Ishikawa (cell line): ENCODE measurements at regions not wholly inside any gene's neighbourhood (a gene's known extent, or its start where the extent isn't known, plus 50 kb on each side); places are given as distances from the start of the nearest gene placed in this dataset.

ENCODE experiments used
- CEBPB ChIP-seq: IDR thresholded peaks from 2 replicates; pipeline ENCODE4 v1.6.1; 2012
- CREB1 ChIP-seq: IDR thresholded peaks from 2 replicates; pipeline ENCODE4 v1.6.1; 2012; ENCODE audit warnings: low read depth
- EGR1 ChIP-seq: IDR thresholded peaks from 2 replicates; pipeline ENCODE4 v1.6.1; 2012
- EP300 ChIP-seq: IDR thresholded peaks from 2 replicates; pipeline ENCODE4 v1.6.1; 2012; ENCODE audit warnings: borderline replicate concordance
- FOXM1 ChIP-seq: IDR thresholded peaks from 2 replicates; pipeline ENCODE4 v1.6.1; 2012; ENCODE audit warnings: low read depth, borderline replicate concordance
- MAX ChIP-seq: IDR thresholded peaks from 2 replicates; pipeline ENCODE4 v1.6.1; 2012
- NFIC ChIP-seq: IDR thresholded peaks from 2 replicates; pipeline ENCODE4 v1.6.1; 2012
- RAD21 ChIP-seq: IDR thresholded peaks from 2 replicates; pipeline ENCODE4 v1.6.1; 2012; ENCODE audit warnings: low read depth
- TAF1 ChIP-seq: IDR thresholded peaks from 2 replicates; pipeline ENCODE4 v1.6.1; 2012; ENCODE audit warnings: low read depth, mild to moderate bottlenecking
- TCF12 ChIP-seq: IDR thresholded peaks from 2 replicates; pipeline ENCODE4 v1.6.1; 2012; ENCODE audit warnings: low read depth
- TEAD4 ChIP-seq: IDR thresholded peaks from 2 replicates; pipeline ENCODE4 v1.6.1; 2012
- YY1 ChIP-seq: IDR thresholded peaks from 2 replicates; pipeline ENCODE4 v1.6.1; 2012; ENCODE audit warnings: low read depth
- ZBTB7A ChIP-seq: IDR thresholded peaks from 2 replicates; pipeline ENCODE4 v1.6.1; 2012; ENCODE audit warnings: low read depth
- TF ChIP-seq, protein P1 (sequence below): IDR thresholded peaks from 2 replicates; pipeline ENCODE4 v1.6.1; 2012; ENCODE audit warnings: low read depth, mild to moderate bottlenecking
- TF ChIP-seq, protein P2 (sequence below): IDR thresholded peaks from 2 replicates; pipeline ENCODE4 v1.6.1; 2012

DNA sequence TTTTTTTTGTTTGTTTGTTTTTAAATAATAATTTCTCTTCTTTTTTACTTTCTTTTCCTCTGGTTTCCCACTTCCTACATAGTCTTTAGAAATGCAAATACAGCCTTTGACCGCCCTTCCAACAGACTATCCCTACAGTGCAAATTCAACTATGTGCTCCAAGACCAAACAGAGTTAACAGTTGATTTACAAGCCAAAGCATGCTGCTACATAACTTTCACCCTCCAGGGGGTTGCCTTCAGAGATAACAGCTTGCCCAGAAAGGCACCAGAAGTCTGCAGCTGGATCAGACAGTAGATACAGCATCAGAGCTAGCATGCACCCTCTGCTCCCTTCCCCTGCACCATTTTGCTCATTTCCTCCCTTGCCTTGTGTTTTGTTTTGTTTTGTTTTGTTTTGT is 539.0 kb downstream of the ZWINT start:
- TF ChIP-seq YY1 = no peak
- TF ChIP-seq RAD21 = no peak
- TF ChIP-seq, protein P1, sequence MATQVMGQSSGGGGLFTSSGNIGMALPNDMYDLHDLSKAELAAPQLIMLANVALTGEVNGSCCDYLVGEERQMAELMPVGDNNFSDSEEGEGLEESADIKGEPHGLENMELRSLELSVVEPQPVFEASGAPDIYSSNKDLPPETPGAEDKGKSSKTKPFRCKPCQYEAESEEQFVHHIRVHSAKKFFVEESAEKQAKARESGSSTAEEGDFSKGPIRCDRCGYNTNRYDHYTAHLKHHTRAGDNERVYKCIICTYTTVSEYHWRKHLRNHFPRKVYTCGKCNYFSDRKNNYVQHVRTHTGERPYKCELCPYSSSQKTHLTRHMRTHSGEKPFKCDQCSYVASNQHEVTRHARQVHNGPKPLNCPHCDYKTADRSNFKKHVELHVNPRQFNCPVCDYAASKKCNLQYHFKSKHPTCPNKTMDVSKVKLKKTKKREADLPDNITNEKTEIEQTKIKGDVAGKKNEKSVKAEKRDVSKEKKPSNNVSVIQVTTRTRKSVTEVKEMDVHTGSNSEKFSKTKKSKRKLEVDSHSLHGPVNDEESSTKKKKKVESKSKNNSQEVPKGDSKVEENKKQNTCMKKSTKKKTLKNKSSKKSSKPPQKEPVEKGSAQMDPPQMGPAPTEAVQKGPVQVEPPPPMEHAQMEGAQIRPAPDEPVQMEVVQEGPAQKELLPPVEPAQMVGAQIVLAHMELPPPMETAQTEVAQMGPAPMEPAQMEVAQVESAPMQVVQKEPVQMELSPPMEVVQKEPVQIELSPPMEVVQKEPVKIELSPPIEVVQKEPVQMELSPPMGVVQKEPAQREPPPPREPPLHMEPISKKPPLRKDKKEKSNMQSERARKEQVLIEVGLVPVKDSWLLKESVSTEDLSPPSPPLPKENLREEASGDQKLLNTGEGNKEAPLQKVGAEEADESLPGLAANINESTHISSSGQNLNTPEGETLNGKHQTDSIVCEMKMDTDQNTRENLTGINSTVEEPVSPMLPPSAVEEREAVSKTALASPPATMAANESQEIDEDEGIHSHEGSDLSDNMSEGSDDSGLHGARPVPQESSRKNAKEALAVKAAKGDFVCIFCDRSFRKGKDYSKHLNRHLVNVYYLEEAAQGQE = no peak
- TF ChIP-seq TCF12 = no peak
- no peak for TF ChIP-seq EP300
- no peak for TF ChIP-seq MAX
- no peak for TF ChIP-seq CREB1
- TF ChIP-seq FOXM1 = no peak
- no peak for TF ChIP-seq CEBPB
- no peak for TF ChIP-seq TEAD4
- TF ChIP-seq, protein P2, sequence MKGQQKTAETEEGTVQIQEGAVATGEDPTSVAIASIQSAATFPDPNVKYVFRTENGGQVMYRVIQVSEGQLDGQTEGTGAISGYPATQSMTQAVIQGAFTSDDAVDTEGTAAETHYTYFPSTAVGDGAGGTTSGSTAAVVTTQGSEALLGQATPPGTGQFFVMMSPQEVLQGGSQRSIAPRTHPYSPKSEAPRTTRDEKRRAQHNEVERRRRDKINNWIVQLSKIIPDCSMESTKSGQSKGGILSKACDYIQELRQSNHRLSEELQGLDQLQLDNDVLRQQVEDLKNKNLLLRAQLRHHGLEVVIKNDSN = no peak

GRCh38 chr10:55820478-55820877 is 540.6 kb downstream of the ZWINT start:
- TF ChIP-seq TAF1 (no peak), TCF12 (no peak), FOXM1 (no peak)
- TF ChIP-seq, protein P1 = no peak

- TF ChIP-seq, protein P1 = no peak
- TF ChIP-seq TCF12 = no peak
- TF ChIP-seq RAD21 = no peak
- TF ChIP-seq NFIC = no peak
- no peak for TF ChIP-seq EGR1
- TF ChIP-seq EP300 = no peak
- no peak for TF ChIP-seq MAX
- TF ChIP-seq FOXM1 = no peak
- TF ChIP-seq ZBTB7A = no peak
- no peak for TF ChIP-seq TAF1
- no peak for TF ChIP-seq CREB1
Observed at GRCh38 chr10:55820071-55820470, 541.0 kb downstream of the ZWINT start.

DNA sequence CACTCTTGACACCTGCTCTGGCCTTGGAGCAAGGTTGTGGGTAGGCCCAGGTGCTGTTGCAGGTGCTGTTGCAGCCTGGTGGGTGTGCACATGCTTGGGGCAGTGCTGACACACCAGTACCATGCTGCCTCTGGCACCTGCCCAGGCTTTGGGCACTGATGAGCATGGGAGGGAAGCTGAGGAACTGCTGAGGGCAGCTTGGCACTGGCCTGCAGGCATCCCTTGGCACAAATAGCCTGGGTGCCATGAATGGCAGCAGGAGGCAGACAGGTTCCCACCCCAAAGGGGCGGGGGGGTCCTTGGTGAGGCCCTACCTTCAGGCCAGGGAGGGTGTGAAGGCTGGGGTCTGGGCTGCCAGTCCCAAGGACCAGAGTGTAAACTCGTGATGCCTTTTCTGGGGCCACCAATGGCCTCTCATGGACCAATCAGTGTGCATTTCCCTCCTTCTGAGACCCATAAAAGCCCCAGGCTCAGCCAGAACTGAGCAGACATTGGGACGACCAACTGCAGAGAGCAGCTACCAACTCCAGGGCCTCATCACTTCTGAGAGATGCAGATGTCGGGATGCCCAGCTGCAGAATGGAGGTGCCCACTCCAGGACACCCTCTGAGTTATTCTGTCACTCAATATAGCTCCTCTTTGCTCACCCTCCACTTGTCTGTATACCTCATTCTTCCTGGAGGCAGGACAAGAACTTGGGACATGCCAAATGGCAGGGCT is 547.4 kb downstream of the ZWINT start:
- TF ChIP-seq, protein P1 = no peak
- TF ChIP-seq RAD21 (no peak), ZBTB7A (no peak), CREB1 (no peak), TCF12 (no peak), FOXM1 (no peak), TEAD4 (no peak), YY1 (no peak)
